ENCODE measurements at regions not wholly inside any gene's neighbourhood (a gene's known extent, or its start where the extent isn't known, plus 50 kb on each side); places are given as distances from the start of the nearest gene placed in this dataset.

DNA sequence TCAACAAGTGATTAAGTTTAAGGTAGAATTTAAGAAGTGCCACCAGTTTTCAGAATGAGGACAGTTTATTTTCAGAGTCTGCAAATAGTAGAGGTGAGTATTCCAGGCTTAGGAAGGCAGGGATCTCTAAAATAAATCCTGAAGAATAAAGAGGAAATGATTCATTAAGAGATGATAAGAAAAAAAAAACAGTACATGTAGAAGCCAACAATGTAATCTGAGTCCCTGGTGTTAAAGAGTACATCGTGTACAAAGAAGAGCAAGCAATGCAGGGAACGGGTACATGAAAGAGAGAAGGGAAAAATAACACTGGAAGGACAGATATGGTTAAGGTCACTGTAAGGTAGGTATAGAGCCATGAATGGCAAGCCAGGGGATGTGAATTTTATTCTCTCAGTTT is 95.2 kb upstream of the FOXG1 start:
- intact Hi-C loops (cut with DNase I): no loop called here
- Histone ChIP-seq H3K27ac (no peak overlapping the region), H3K4me3 (no peak overlapping the region), H3K27me3 (no peaks in the 10 kb centered on the region), H3K36me3 (no peaks in the 10 kb centered on the region), H3K9me3 (no peaks in the 10 kb centered on the region), H3K4me1 (peaks cover 0 to 5% (median 0%) of the 10 kb centered on the region in 9 donors)
- DNase-seq (no peak), ATAC-seq (no peak)
- no peak for TF ChIP-seq CTCF (IDR thresholded peaks at IDR 0.05)
- WGBS, 2 donors: 23 to 26% methylated on average over 2 of the region's 2 CpGs

GRCh38 chr14:28673056-28673455 is 93.5 kb upstream of the FOXG1 start:
- Histone ChIP-seq H3K27ac (no peak overlapping the region), H3K36me3 (no peaks in the 10 kb centered on the region), H3K4me1 (peaks cover 0 to 10% (median 0%) of the 10 kb centered on the region in 9 donors), H3K27me3 (no peaks in the 10 kb centered on the region), H3K9me3 (no peaks in the 10 kb centered on the region), H3K4me3 (no peak overlapping the region)
- no peak for ATAC-seq
- no peak for TF ChIP-seq CTCF (IDR thresholded peaks at IDR 0.05)
- WGBS, 2 donors: 81 to 90% methylated on average over 4 of the region's 4 CpGs
- intact Hi-C loops (cut with DNase I): no loop called here
- DNase-seq: no peak

DNA sequence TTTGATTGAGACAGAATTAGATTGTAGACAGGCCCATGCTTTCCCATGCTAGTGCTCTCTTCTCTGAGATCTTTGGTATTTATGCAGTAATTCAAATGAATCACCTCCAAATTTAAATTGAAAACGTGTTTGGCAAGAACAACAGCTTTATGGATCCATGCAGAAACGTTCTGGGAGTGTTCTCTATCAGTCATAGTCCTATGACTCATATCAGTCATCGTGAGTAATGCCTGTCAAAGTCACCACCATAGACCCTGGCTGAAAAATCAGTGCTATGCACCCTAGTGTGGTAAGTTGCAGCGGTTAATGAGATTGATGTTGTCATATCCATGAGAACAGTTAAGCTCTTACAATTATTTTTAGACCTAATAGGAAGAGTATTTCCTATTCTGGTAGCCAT is 90.1 kb upstream of the FOXG1 start:
- Histone ChIP-seq H3K36me3 (no peaks in the 10 kb centered on the region), H3K27ac (no peak overlapping the region), H3K4me3 (no peak overlapping the region), H3K9me3 (no peaks in the 10 kb centered on the region), H3K27me3 (no peaks in the 10 kb centered on the region), H3K4me1 (peaks cover 0 to 9% (median 0%) of the 10 kb centered on the region in 9 donors)
- no peak for DNase-seq
- intact Hi-C loops (cut with DNase I): no loop called here
- 26 to 31% methylated on average over 4 of the region's 4 CpGs for WGBS, 2 donors
- ATAC-seq: no peak
- TF ChIP-seq CTCF (IDR thresholded peaks at IDR 0.05): no peak

DNA sequence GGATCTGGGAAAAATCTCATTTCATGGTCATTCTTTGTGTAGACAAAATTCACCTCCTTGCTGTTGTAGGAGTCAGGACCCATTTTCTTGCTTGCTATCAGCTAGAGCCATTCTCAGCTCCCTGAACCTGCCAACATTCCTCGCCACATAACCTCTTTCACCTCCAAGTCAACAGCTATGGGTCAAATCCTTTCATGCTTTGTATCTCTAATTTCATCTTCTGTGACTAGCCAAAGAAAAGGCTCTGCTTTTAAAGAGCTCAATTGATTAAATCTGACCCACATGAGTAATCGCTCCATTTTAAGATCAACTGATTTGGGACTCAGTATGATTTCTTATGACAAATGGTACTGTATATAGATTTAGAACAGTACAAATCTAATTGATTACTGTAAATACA is 89.2 kb upstream of the FOXG1 start:
- intact Hi-C loops (cut with DNase I): no loop called here
- Histone ChIP-seq H3K27me3 (no peaks in the 10 kb centered on the region), H3K4me3 (no peak overlapping the region), H3K9me3 (no peaks in the 10 kb centered on the region), H3K36me3 (no peaks in the 10 kb centered on the region), H3K27ac (no peak overlapping the region), H3K4me1 (peaks cover 0 to 5% (median 0%) of the 10 kb centered on the region in 9 donors)
- WGBS, 2 donors: 85 to 86% methylated on average over 2 of the region's 2 CpGs
- TF ChIP-seq CTCF (IDR thresholded peaks at IDR 0.05): no peak
- DNase-seq (no peak), ATAC-seq (no peak)

DNA sequence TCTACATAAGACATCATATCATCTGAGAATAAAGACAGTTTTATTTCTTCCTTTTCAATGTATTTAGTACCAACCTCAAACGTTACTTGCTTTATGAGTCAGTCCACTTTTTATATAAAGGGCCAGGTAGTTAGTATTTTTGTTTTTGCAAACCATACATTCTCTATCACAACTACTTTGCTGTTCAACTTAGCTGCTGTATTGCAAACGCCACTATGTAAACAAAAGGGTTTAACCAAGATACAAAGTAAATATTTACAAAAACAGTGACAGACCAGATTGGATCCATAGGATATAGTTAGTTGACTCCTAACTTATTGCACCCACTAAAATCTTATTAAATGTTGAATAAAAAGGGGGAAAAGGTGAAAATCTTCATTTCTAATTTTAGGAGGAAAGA is 87.7 kb upstream of the FOXG1 start:
- H3K36me3 ChIP-seq: no peaks in the 10 kb centered on the region
- WGBS, 2 donors: 49 to 59% methylated on average over 2 of the region's 2 CpGs
- H3K9me3 ChIP-seq: peaks cover 0 to 2% (median 0%) of the 10 kb centered on the region in 11 donors
- ATAC-seq (no peak), DNase-seq (no peak)
- intact Hi-C loops (cut with DNase I): no loop called here
- peaks cover 0 to 5% (median 0%) of the 10 kb centered on the region in 9 donors for H3K4me1 ChIP-seq
- H3K4me3 ChIP-seq: no peak overlapping the region
- no peaks in the 10 kb centered on the region for H3K27me3 ChIP-seq
- no peak for TF ChIP-seq CTCF (IDR thresholded peaks at IDR 0.05)
- H3K27ac ChIP-seq: no peak overlapping the region

Data from heart right ventricle (tissue), 16 donors.